GM12873 (cell line): ENCODE measurements at regions not wholly inside any gene's neighbourhood (a gene's known extent, or its start where the extent isn't known, plus 50 kb on each side); places are given as distances from the start of the nearest gene placed in this dataset.

ENCODE experiments used
- TF ChIP-seq, protein P1 (sequence below): IDR thresholded peaks from 2 replicates; pipeline ENCODE4 v1.5.1; 2012; ENCODE audit warnings: low read depth, mild to moderate bottlenecking, moderate library complexity, low read length, control low read depth; ENCODE audit not compliant: insufficient read depth; ENCODE audit errors: missing control alignments

- TF ChIP-seq, protein P1, sequence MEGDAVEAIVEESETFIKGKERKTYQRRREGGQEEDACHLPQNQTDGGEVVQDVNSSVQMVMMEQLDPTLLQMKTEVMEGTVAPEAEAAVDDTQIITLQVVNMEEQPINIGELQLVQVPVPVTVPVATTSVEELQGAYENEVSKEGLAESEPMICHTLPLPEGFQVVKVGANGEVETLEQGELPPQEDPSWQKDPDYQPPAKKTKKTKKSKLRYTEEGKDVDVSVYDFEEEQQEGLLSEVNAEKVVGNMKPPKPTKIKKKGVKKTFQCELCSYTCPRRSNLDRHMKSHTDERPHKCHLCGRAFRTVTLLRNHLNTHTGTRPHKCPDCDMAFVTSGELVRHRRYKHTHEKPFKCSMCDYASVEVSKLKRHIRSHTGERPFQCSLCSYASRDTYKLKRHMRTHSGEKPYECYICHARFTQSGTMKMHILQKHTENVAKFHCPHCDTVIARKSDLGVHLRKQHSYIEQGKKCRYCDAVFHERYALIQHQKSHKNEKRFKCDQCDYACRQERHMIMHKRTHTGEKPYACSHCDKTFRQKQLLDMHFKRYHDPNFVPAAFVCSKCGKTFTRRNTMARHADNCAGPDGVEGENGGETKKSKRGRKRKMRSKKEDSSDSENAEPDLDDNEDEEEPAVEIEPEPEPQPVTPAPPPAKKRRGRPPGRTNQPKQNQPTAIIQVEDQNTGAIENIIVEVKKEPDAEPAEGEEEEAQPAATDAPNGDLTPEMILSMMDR = no peak
Observed at GRCh38 chr12:88272456-88272855, 130.3 kb downstream of the TMTC3 start.

DNA sequence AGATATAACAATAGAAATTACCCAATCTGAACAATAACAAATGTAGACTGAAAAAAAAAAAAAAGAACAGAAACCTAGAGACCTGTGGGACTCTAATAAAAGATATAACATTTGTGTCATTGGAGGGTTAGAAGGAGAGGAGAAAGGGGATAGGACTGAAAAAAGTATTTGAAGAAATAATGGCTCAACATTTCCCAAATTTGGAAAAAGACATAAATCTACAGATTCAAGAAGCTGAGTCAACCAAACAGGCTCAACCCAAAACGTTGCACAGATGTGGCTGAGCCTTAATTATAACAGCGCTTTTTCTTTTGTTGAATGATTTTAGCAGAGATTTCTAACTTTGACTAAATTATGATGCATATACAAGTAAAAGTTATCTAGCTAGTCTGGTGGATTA lies 131.3 kb downstream of the TMTC3 start:
- TF ChIP-seq, protein P1 = no peak

- TF ChIP-seq, protein P1 = no peak
Observed at GRCh38 chr12:88273875-88274274, 131.8 kb downstream of the TMTC3 start.

DNA sequence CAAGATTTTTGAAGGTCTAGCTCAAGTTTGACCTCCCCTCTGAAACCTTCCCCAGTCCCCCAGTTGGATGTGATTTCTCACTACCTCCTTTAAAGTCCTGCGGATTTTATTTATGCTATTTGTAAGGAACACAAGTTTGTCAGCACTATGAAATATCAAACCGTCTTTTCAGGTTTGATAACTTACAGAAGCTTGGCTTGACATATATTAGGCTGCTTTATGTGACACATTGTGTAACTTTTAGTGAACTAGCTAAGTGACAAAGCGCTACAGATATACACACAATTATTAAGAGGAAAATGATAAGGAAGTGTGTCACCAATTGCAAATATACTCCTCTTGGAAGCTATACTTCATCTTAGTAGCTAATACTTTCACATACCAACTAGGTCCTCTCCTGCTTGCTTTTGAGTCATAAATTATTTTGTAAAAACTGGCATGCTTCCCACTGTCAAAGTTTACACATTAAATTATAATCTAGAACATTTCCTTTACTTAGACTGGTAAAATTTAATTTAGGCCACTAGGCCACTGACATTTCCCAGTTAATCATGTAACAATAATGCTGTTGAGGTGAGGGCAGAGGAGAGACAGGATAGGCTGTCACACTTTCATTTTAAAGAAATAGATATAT lies 149.5 kb downstream of the TMTC3 start:
- TF ChIP-seq, protein P1 = no peak

DNA sequence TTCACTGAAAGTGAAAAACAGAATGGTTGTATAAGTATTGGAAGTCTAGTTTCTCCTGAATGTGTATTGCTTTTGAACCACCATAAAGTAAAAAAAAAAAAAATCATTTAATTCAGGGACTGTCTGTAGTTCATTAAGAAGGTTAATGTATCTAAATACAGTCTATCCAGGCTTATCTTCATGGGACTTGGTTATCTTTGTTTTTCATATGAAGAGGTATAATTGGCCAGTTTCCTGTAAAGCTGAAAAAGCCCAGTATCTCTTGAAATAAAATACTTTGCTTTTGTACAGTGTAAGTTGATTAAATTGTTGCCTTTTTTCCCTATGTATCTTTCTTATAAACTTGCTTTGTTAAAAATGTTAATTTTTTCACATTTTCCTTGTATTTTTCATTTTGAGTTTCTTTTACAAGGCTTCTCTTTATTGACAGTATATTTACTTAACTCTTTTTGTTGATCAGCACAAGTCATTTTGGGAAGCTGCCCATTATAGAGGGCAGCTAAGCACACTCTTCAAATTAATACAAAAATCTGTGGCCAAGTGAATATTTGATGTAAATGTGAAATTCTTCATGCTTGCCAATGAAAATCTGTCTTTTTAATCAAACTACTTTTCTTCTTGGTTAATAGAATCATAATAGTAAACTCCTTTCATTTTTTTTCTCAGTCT lies 156.0 kb downstream of the TMTC3 start:
- TF ChIP-seq, protein P1 = no peak

- TF ChIP-seq, protein P1 = no peak
Observed at GRCh38 chr12:88298761-88299242, 156.7 kb downstream of the TMTC3 start.

GRCh38 chr12:88299567-88300101 lies 157.5 kb downstream of the TMTC3 start:
- TF ChIP-seq, protein P1 = no peak
